ENCODE measurements at regions not wholly inside any gene's neighbourhood (a gene's known extent, or its start where the extent isn't known, plus 50 kb on each side); places are given as distances from the start of the nearest gene placed in this dataset.
A peak's percentile ranks its signal among the peaks of the same experiment; 100 is the strongest.
"Not testable (repeated sequence)": the region's sequence is repeated elsewhere in the genome, so short reads cannot be mapped to it uniquely, and the experiment has no call there.

DNA sequence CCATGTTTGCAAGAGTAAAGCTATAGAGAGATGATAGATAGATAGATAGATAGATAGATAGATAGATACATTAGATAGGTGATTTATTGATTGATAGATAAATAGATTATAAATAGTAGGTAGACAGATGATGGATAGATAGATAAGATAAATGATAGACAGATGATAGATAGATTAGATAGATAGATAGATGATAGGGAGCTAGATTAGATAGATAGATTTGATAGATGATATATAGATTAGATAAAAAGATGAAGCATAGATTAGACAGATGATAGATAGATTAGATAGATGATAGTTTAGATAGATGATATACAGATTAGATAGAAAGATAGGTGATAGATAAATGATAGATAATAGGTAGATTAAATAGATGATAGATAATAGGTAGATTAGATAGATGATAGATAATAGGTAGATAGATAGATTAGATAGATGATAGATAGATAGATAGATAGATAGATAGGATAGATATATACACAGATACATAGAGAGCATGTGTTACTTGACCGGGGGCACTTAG, 243.3 kb upstream of the FOXK1 start:
- no peak for DNase-seq (ENCODE audit: low spot score)

DNA sequence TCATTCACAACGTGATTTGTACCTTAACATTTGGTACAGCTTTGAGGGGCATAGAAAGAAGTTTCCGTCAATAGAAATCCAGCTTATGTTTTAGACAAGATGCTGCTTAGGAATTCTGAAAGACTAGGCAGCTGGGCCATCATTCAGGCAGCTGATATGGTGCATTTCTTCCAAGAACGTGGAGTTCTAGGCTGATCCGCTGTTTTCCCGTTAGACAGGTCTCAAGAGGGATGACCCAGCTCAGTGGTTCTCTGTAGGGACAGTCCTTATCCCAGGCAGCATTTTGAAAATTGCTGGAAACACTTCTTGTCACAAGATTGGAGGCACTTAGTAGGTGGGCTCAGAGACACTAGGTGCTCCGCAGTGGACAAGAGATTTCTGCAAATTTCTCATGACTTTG, 242.7 kb upstream of the FOXK1 start:
- no peak for DNase-seq (ENCODE audit: low spot score)

DNA sequence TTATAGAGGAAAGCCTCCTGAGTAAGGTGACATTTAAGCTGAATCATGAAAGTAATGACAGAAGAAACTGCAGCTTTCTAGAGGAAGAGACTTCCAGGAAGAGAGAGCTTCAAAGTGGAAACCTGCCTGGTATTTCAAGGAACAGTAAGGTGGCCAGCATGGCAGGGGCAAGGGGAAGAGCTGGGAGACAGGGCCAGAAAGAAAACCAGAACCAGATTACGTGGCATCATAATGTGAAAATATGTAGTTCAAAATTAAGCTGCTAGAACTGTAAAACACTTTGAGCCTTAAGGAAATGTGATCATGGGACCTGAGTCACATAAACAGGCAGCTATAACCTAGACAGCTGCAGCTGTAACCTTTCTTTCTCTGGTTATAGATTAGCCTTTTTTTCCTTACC, 238.0 kb upstream of the FOXK1 start:
- DNase-seq (ENCODE audit: low spot score): no peak

DNA sequence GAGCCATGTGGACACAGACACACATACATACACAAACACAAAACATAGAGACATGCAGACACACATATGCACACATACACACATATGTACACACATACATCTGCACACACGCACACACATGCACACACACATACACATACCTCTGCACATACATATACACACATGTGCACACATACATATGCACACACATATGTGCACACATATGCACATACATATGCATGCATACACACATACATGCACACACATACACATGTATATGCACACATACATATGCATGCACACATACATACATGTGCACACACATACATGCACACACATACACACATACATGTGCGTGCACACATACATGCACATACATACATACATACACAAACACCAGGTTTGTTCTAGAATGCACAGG, 236.3 kb upstream of the FOXK1 start:
- no peak for DNase-seq (ENCODE audit: low spot score)

DNA sequence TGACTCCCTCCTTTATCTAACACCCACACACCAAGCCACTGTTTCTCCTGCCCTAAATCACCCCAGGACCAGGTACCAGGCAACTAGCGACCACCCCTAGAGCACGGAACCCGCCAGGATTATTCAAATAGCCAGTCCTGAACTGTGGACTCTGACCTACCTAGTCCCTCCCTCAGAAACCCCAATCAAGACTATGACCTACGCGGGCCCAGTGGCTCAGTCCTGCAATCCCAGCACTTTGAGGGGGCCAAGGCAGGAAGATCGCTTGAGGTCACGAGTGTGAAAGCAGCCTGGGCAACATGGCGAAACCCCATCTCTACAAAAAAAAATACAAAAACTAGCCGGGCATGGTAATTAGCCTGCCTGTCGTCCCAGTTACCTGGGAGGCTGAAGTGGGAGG, 232.8 kb upstream of the FOXK1 start:
- DNase-seq (ENCODE audit: low spot score): no peak

DNA sequence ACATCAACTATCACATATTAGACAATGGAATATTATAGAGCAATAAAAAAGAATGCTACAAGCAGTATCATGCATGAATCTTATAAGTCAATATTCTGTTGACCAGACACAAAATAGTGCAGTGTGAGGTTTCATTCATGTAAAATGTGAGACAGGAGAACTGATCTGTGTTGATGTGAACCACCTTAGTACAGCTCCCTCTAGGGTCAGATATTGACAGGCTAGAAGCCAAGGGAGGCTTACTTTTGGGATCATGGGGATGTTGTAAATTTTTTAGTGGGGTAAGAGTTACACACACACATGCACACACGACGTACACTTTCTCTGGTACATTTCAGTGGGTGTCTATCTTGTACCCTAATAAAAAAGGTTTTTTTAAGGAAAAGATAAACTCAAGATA, 231.6 kb upstream of the FOXK1 start:
- DNase-seq (ENCODE audit: low spot score): no peak

DNA sequence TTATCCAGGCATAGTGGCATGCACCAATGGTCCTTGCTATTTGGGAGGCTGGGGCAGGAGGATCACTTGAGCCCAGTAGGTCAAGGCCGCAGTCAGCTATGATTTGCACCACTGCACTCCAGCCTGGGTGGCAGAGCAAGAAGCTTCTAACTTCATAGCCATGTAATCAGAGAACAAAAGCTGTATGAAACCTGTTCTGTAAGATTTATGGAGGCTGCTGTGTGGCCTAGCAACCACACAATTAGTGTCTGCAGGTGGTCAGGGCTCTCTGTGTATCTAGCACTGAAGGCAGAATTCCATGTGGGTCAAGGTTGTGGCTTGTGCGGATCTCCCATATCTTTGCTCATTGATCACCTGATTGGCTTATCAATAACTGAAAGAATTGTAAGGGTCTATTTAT, 221.5 kb upstream of the FOXK1 start:
- no peak for DNase-seq (ENCODE audit: low spot score)

DNA sequence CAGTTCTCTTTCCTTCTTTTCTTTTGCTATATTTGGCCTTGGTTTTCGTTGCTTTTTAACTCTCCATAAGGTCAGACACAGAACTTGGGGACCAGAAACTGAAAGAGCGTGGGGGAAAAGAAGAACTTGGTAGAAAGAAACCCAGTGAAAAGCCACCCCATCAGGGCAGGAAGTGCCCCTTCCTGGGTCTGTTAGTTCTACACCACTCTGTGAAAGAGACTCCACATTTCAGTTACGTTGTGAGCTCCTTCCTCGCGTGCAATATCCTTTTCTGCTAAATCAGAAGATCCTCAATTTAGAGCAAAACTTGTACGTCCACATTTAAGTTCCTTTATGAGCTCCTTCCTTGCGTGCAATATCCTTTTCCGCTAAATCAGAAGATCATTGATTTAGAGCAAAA, 220.6 kb upstream of the FOXK1 start:
- peak; percentile 66 for DNase-seq (ENCODE audit: low spot score)

DNA sequence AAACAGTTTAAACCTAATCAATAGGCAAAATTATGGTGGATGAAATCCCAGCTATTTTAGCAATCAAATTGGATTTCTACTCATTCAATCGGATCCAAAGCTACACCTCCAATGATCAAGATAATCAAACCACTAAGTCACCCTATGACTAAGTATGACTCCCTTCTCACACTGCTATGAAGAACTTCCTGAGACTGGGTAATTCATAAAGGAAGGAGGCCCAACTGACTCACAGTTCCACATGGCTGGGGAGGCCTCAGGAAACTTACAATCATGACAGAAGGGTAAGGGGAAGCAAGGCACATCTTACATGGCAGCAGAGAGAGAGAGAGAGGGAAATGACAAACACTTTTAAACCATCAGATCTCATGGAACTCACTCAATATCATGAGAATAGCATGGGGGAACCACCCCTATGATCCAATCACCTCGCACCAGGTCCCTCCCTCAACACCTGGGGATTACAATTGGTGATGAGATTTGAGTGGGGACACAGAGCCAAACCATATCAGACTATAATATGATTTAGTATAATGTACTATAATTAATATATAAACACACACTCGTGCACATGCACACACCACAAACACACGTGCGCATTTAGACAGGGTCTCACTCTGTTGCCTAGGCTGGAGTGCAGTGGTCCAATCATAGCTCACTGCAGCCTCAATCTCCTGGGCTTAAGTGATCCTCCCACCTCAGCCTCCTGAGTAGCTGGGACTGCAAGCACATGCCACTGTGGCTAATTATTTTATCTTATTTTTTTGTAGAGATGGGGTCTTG, 213.6 kb upstream of the FOXK1 start:
- no peak for DNase-seq (ENCODE audit: low spot score)

DNA sequence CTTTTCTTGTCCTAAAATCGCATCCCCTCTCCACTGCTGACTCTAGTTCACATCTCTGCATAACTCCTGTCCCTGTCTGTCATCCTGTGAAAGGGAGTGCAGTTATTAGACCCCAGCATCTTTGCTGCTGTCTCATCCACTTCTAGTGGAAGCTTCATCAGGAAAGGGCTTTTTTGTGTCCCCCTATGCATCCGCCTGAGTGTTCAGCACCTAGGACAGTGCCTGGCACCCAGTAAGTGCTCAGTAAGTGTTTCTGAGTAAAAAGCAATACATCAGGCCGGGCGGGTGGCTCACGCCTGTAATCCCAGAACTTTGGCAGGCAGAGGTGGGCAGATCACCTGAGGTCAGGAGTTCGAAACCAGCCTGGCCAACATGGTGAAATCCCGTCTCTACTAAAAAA, 211.8 kb upstream of the FOXK1 start:
- no peak for DNase-seq (ENCODE audit: low spot score)

DNA sequence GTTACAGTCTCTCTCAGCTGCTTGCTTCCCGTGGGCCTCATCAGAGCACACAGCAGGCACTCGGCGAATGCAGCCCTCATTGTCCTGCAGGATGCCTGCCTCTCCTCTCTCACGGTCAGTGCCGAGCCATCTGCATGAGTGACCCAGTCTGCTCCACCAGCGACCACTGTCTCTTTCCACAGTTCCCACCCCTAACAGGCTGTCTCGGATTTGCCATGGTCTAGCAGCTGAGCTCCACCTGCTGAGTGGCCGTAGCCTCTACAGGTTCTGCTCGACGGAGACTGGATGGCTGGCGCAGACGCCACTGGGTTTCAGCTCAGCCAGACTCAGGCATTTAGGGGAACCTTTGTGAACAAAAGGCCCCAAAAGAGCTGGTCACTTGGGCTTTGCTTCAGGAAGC, 209.4 kb upstream of the FOXK1 start:
- DNase-seq (ENCODE audit: low spot score): no peak

DNA sequence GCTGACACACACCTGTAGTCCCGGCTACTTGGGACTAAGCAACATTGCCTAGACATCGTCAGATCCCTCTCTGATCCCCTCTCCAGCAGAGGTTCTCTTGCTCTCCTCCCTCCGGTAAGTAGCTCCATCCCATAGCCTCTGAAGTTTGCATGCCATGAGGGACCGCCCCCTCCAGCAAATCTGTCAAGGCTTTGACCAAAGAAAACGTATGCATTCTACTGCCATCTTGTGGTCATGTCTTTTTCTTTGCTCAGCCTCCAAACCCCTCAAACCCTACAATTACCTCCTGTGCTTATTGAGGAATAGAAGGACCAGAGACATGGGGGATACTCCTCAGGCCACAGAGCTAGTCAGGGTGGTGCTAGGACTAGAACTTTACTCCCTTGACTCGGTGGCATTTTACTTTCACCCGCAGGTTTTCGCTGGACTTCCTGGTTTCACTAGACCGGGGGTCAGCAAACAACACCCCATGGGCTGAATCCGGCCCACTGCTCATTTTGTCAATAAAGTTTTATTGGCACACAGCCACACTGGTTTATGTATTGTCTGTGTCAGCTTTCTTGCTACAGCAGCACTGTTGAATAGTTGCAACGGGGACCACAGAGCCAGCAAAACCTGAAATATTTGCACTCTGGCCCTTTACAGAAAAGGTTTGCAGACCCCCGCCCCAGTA, 202.6 kb upstream of the FOXK1 start:
- peak; percentile 24 for DNase-seq (ENCODE audit: low spot score)

DNA sequence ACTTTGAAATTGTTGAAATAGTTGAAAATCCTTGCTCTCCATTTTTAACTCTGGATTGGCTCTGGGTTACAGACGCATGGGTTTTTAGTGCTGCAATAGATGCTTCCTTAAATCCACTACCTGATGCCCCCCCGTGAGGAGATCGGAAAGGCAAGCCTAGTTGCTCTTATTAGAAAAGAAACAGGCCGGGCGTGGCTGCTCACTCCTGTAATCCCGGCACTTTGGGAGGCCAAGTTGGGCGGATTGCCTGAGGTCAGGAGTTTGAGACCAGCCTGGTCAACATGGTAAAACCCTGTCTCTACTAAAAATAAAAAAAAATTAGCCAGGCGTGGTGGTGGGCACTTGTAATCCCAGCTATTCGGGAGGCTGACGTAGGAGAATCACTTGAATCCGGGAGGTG, 202.0 kb upstream of the FOXK1 start:
- not testable (repeated sequence) for DNase-seq (ENCODE audit: low spot score)

DNA sequence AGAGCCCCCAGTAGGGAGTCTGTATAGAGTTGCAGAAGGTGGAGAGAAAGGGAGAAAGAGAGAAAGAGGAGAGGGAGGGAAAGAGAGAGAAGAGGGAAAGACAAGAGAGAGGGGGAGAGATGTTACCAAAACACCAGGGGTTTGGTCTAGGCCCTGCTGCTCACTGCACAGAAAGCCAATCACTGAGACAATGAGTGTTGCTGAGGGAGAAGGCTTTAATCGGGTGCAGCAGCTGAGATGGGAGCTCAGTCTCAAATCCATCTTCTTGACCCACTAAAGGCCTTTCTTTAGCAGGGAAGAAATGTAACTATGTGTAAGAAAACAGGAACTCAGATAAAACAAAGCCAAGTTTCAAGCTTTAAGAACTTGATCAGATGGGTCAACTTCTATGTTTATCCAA, 198.2 kb upstream of the FOXK1 start:
- no peak for DNase-seq (ENCODE audit: low spot score)

DNA sequence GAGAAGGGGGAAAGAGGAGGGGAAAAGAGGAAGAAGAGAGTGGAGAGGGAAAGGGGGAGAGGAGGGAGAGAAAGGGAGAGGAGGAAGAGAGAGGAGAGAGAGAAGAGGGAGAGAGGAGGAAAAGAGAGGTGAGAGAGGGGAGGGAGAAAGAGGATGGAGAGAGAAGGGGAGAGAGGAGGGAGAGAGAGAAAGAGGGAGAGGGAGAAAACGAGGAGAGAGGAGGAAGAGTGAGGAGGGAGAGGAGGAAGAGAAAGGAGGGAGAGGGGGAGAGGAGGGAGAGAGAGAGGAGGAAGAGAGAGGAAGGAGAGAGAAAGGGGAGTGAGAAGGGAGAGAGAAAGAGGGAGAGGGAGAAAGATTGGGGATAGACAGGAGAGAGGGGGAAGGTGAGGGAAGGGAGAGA, 197.6 kb upstream of the FOXK1 start:
- DNase-seq (ENCODE audit: low spot score): no peak

DNA sequence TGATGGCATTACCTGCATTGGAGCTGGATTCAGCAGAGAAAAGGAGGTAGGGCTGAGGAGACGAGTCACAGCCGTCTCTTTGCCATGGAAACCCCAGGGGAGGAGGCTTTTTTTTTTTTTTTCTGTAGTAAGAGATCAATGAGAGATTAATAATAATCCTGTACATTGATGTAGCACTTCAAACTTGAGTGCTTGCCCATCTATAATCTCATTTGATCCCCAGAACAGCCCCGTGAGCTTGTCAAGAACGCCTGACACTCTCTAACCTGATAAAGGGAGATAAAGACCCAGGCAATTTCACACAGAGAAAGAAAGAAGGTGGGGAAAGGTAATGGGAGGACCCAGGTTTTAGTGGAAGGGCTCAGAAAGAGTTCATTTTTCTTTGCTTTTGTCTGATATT, 195.2 kb upstream of the FOXK1 start:
- no peak for DNase-seq (ENCODE audit: low spot score)

DNA sequence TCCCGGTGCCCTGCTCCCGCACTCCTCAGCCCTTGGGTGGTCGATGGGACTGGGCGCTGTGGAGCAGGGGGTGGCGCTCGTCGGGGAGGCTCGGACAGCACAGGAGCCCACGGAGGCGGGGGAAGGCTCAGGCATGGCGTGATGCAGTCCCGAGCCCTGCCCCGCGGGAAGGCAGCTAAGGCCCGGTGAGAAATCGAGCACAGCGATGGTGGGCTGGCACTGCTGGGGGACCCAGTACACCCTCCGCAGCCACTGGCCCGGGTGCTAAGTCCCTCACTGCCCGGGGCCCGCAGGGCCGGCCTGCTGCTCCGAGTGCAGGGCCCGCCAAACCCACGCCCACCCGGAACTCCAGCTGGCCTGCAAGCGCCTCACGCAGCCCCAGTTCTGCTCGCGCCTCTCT, 185.2 kb upstream of the FOXK1 start:
- not testable (repeated sequence) for DNase-seq (ENCODE audit: low spot score)

DNA sequence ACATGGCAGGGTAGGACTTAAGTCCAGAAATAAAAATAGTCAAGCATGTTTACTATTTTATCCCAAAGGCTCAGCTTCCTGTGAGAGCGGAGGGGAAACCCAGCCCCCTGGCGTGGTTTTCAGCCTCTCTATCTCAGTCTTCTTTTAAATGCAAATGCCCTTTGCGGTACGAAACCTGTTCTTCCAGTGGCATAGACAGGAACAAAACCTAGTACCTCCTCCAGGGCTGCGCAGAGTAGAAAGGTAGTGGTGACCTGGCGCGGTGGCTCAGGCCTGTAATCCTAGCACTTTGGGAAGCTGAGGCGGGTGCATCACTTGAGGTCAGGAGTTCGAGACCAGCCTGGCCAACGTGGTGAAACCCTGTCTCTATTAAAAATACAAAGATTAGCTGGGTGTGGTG, 181.3 kb upstream of the FOXK1 start:
- DNase-seq (ENCODE audit: low spot score): no peak

DNA sequence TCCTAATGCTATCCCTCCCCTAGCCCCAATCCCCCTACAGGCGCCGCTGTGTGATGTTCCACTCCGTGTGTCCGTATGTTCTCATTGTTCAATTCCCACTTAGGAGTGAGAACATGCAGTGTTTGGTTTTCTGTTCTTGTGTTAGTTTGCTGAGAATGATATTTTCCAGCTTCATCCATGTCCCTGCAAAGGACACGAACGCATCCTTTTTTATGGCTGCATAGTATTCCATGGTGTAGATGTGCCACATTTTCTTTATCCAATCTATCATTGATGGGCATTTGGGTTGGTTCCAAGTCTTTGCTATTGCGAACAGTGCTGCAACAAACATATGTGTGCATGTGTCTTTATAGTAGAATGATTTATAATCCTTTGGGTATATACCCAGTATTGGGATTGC, 174.2 kb upstream of the FOXK1 start:
- not testable (repeated sequence) for DNase-seq (ENCODE audit: low spot score)

DNA sequence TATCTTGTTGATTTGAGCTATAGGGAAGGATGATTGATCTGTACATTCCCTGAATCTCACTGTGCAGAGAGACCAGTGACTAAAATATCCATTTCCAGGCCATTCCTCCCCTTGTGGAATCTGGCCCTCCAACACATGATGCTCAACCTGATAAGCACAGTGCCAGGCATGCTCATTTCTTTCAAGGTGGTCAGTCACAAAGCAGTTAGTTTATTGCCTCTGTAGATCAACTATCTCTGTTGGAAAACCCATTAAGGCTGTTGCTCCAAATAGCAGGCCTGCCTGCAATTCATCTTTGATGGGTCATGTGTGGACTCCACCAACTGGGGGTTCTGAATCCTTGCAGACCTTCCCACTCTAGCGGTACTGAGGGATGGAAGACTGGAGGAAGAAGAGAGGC, 168.6 kb upstream of the FOXK1 start:
- DNase-seq (ENCODE audit: low spot score): no peak

DNA sequence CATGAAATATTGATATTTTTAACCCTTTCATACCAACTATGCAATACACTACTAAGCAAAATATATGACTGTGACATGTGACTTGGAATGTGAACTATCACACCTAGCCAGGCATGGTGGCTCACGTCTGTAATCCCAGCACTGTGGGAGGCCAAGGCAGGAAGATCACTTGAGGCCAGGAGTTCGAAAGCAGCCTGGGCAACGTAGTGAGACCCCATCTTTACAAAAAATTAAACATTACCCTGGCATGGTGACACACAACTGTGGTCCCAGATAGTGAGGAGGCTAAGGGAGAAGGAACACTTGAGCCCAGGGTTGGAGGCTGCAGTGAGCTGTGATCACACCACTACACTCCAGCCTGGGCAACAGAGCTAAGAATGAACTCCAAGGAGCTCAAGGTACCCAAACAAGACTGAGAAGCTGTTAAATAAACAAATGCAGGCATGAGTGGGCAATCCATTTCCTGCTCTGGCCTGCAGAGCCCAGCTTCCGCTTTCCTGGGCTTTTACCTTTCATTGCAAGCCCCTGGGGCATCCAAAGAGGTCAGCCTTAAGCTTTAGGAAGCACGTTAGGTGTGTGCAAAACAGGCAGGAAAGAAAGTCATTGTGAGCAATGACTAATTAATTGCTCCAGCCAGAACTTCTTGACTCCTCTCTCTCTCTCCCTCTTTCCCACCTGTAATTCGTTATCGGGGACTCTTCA, 162.1 kb upstream of the FOXK1 start:
- no peak for DNase-seq (ENCODE audit: low spot score)

DNA sequence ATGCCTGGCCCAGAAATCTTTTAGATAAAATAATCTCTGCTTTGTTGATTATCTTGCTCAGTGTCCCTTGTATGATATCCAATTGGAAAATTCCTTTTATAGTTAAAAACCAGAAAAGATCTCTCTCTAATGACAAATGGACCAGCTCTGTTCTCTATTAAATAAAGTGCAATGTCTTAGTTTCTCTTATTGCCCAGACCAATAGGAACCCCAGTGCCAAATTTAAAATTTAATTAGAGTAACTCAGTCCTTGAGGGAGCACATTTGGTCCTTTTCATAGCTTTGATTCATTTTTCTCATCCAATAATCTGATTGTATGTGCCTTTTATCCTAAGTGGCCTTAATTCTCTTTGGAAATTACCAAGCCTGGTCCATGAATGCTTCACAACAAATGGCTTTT, 158.9 kb upstream of the FOXK1 start:
- no peak for DNase-seq (ENCODE audit: low spot score)

DNA sequence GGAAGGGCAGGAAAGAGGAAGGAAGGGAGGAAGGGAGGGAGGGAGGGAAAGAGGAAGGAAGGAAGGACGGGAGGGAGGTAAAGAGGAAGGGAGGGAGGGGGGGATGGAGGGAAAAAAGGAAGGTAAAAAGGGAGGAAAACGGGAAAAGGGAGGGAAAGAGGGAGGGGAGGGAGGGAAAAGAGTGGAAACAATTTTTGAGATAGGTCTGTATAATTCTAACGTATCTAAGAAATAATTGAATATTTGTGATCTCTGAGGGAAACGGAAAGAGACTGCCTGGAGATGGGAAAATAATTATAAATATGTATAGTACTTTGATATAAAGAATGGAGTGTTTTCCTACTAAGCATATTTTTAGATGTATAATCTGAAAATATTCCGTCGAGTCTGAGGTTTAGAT, 158.2 kb upstream of the FOXK1 start:
- DNase-seq (ENCODE audit: low spot score): no peak
